ENCODE measurements at regions not wholly inside any gene's neighbourhood (a gene's known extent, or its start where the extent isn't known, plus 50 kb on each side); places are given as distances from the start of the nearest gene placed in this dataset.

- no peak for DNase-seq (ENCODE audit: low spot score)
- intact Hi-C loops (cut with DNase I): no loop called here
Observed at GRCh38 chr4:120443116-120443515, 376.5 kb upstream of the MAD2L1 start.

GRCh38 chr4:120440730-120441129 lies 374.1 kb upstream of the MAD2L1 start:
- DNase-seq (ENCODE audit: low spot score): no peak
- intact Hi-C loops (cut with DNase I): no loop called here

- DNase-seq (ENCODE audit: low spot score): no peak
- intact Hi-C loops (cut with DNase I): no loop called here
Observed at GRCh38 chr4:120435179-120435578, 368.5 kb upstream of the MAD2L1 start.

GRCh38 chr4:120434756-120435155 lies 368.1 kb upstream of the MAD2L1 start:
- intact Hi-C loops (cut with DNase I): no loop called here
- DNase-seq (ENCODE audit: low spot score): no peak

- intact Hi-C loops (cut with DNase I): no loop called here
- no peak for DNase-seq (ENCODE audit: low spot score)
Observed at GRCh38 chr4:120432301-120432860, 365.7 kb upstream of the MAD2L1 start.

- intact Hi-C loops (cut with DNase I): no loop called here
- no peak for DNase-seq (ENCODE audit: low spot score)
Observed at GRCh38 chr4:120431180-120431579, 364.5 kb upstream of the MAD2L1 start.

GRCh38 chr4:120418146-120418545 lies 351.5 kb upstream of the MAD2L1 start:
- intact Hi-C loops (cut with DNase I): no loop called here
- no peak for DNase-seq (ENCODE audit: low spot score)

GRCh38 chr4:120415896-120416295 lies 349.2 kb upstream of the MAD2L1 start:
- DNase-seq (ENCODE audit: low spot score): no peak
- intact Hi-C loops (cut with DNase I): no loop called here

- no peak for DNase-seq (ENCODE audit: low spot score)
- intact Hi-C loops (cut with DNase I): no loop called here
Observed at GRCh38 chr4:120406960-120407359, 340.3 kb upstream of the MAD2L1 start.

- intact Hi-C loops (cut with DNase I): no loop called here
- DNase-seq (ENCODE audit: low spot score): no peak
Observed at GRCh38 chr4:120403296-120403695, 336.6 kb upstream of the MAD2L1 start.

- no peak for DNase-seq (ENCODE audit: low spot score)
- intact Hi-C loops (cut with DNase I): no loop called here
Observed at GRCh38 chr4:120400441-120400840, 333.8 kb upstream of the MAD2L1 start.

- intact Hi-C loops (cut with DNase I): no loop called here
Observed at GRCh38 chr4:120399826-120400225, 333.2 kb upstream of the MAD2L1 start.

GRCh38 chr4:120395746-120396145 lies 329.1 kb upstream of the MAD2L1 start:
- DNase-seq (ENCODE audit: low spot score): no peak
- intact Hi-C loops (cut with DNase I): no loop called here

More at GRCh38 chr4:120399826-120400225, 333.2 kb upstream of the MAD2L1 start:
- DNase-seq (ENCODE audit: low spot score): no peak

GRCh38 chr4:120355881-120356280 lies 289.2 kb upstream of the MAD2L1 start:
- intact Hi-C loops (cut with DNase I): no loop called here
- DNase-seq (ENCODE audit: low spot score): no peak

- no peak for DNase-seq (ENCODE audit: low spot score)
- intact Hi-C loops (cut with DNase I): no loop called here
Observed at GRCh38 chr4:120354381-120354780, 287.7 kb upstream of the MAD2L1 start.

GRCh38 chr4:120353235-120353634 lies 286.6 kb upstream of the MAD2L1 start:
- intact Hi-C loops (cut with DNase I): no loop called here

GRCh38 chr4:120352739-120353138 lies 286.1 kb upstream of the MAD2L1 start:
- intact Hi-C loops (cut with DNase I): no loop called here
- no peak for DNase-seq (ENCODE audit: low spot score)

More at GRCh38 chr4:120353235-120353634, 286.6 kb upstream of the MAD2L1 start:
- no peak for DNase-seq (ENCODE audit: low spot score)

GRCh38 chr4:120348948-120349347 lies 282.3 kb upstream of the MAD2L1 start:
- no peak for DNase-seq (ENCODE audit: low spot score)
- intact Hi-C loops (cut with DNase I): no loop called here

GRCh38 chr4:120348521-120348920 lies 281.9 kb upstream of the MAD2L1 start:
- intact Hi-C loops (cut with DNase I): no loop called here
- DNase-seq (ENCODE audit: low spot score): no peak

- intact Hi-C loops (cut with DNase I): no loop called here
- DNase-seq (ENCODE audit: low spot score): no peak
Observed at GRCh38 chr4:120331486-120332370, 265.1 kb upstream of the MAD2L1 start.

GRCh38 chr4:120329386-120329785 lies 262.7 kb upstream of the MAD2L1 start:
- intact Hi-C loops (cut with DNase I): no loop called here
- DNase-seq (ENCODE audit: low spot score): no peak
